IMR-90 (cell line): ENCODE measurements at regions not wholly inside any gene's neighbourhood (a gene's known extent, or its start where the extent isn't known, plus 50 kb on each side); places are given as distances from the start of the nearest gene placed in this dataset.
A peak's percentile ranks its signal among the peaks of the same experiment; 100 is the strongest.

Source experiments
- ATAC-seq: fragments of 200-7000 bp; cut with Tn5 transposase; 2 replicates; pipeline ENCODE4 v1.9.1; 2020; ENCODE audit warnings: low read depth, mild to moderate bottlenecking, moderate library complexity
- BruUV-seq: library from RNA; stranded (reverse); fragments of 400-500 nt; replicated peaks from 2 replicates; lab custom pipeline; 2021; lab: Mats Ljungman, UMichigan
- CTCF ChIA-PET: fragments of 300-600 bp; formaldehyde crosslinking; extraction: SDS; loops from one replicate; lab custom pipeline; 2021; ENCODE audit warnings: antibody characterized with exemption; lab: Yijun Ruan, JAX
- POLR2A ChIA-PET: fragments of 300-600 bp; sonication (Branson Sonifier 250); formaldehyde crosslinking; loops from one replicate; lab custom pipeline; 2022; ENCODE audit warnings: antibody characterized with exemption; ENCODE audit not compliant: unreplicated experiment; lab: Charles Lee
- DNase-seq: peaks from one replicate; pipeline ENCODE4 v3.0.0; 2013
- H2AFZ ChIP-seq: replicated peaks from 2 replicates; pipeline ENCODE3; 2013; ENCODE audit warnings: low read length, mild to moderate bottlenecking; ENCODE audit not compliant: poor library complexity
- H2AK5ac ChIP-seq: 2 replicates; pipeline ENCODE4 v1.6.1; 2013; ENCODE audit warnings: low read depth, low read length, inconsistent platforms
- H2AK9ac ChIP-seq: replicated peaks from 2 replicates; pipeline ENCODE3; 2013; ENCODE audit warnings: mild to moderate bottlenecking, low read depth, low read length, moderate library complexity; ENCODE audit not compliant: poor library complexity
- H2BK120ac ChIP-seq: 2 replicates; pipeline ENCODE4 v1.6.1; 2013; ENCODE audit warnings: low read depth, low read length, inconsistent platforms
- H2BK15ac ChIP-seq: 3 replicates; pipeline ENCODE4 v1.6.1; 2013; ENCODE audit warnings: low read depth, low read length, inconsistent platforms
- H2BK20ac ChIP-seq: 2 replicates; pipeline ENCODE4 v1.6.1; 2013; ENCODE audit warnings: low read depth, mild to moderate bottlenecking, inconsistent platforms, low read length, moderate library complexity
- H2BK5ac ChIP-seq: 2 replicates; pipeline ENCODE4 v1.6.1; 2013; ENCODE audit warnings: mild to moderate bottlenecking, low read depth, low read length, inconsistent platforms; ENCODE audit not compliant: poor library complexity, severe bottlenecking
- H3K14ac ChIP-seq: replicated peaks from 2 replicates; pipeline ENCODE4 v1.6.1; 2013; ENCODE audit warnings: low read depth, low read length, inconsistent platforms
- H3K18ac ChIP-seq: 2 replicates; pipeline ENCODE4 v1.6.1; 2013; ENCODE audit warnings: low read depth, low read length, control low read depth
- H3K23ac ChIP-seq: 2 replicates; pipeline ENCODE4 v1.6.1; 2013; ENCODE audit warnings: low read depth, low read length, inconsistent platforms
- H3K27ac ChIP-seq: 2 replicates; pipeline ENCODE4 v1.5.1; 2013; ENCODE audit warnings: mild to moderate bottlenecking, control low read depth, low read length; ENCODE audit not compliant: insufficient read depth
- H3K27me3 ChIP-seq: 2 replicates; pipeline ENCODE4 v1.6.1; 2013; ENCODE audit warnings: low read length; ENCODE audit not compliant: control insufficient read depth, insufficient read depth
- H3K36me3 ChIP-seq: 2 replicates; pipeline ENCODE4 v1.6.1; 2013; ENCODE audit warnings: low read length, mixed read lengths; ENCODE audit not compliant: control insufficient read depth, insufficient read depth
- H3K4ac ChIP-seq: 2 replicates; pipeline ENCODE4 v1.6.1; 2013; ENCODE audit warnings: low read depth, low read length, inconsistent platforms
- H3K4me1 ChIP-seq: 2 replicates; pipeline ENCODE4 v1.6.1; 2013; ENCODE audit warnings: low read length, mixed read lengths; ENCODE audit not compliant: control insufficient read depth, insufficient read depth
- H3K4me2 ChIP-seq: 2 replicates; pipeline ENCODE4 v1.6.1; 2013; ENCODE audit warnings: low read depth, mild to moderate bottlenecking, control low read depth, low read length, moderate library complexity
- H3K4me3 ChIP-seq: 2 replicates; pipeline ENCODE4 v1.5.1; 2013; ENCODE audit warnings: low read depth, mild to moderate bottlenecking, control low read depth, low read length, moderate library complexity; ENCODE audit not compliant: insufficient read depth
- H3K56ac ChIP-seq: 2 replicates; pipeline ENCODE4 v1.6.1; 2013; ENCODE audit warnings: low read length, inconsistent platforms; ENCODE audit not compliant: insufficient read depth; ENCODE audit errors: extremely low read depth
- H3K79me1 ChIP-seq, 2 experiments: 2 replicates each; pipeline ENCODE4 v1.6.1; 2013; ENCODE audit warnings: low read length in 2 of 2, inconsistent platforms in 1 of 2, low read depth in 1 of 2
- H3K9ac ChIP-seq: 2 replicates; pipeline ENCODE4 v1.6.1; 2013; ENCODE audit warnings: low read depth, low read length, control low read depth
- H3K9me1 ChIP-seq: 2 replicates; pipeline ENCODE4 v1.6.1; 2013; ENCODE audit warnings: low read length, inconsistent platforms; ENCODE audit not compliant: insufficient read depth
- H3K9me3 ChIP-seq: 2 replicates; pipeline ENCODE4 v1.6.1; 2013; ENCODE audit warnings: low read length; ENCODE audit not compliant: control insufficient read depth, insufficient read depth
- H4K20me1 ChIP-seq: 2 replicates; pipeline ENCODE4 v1.6.1; 2013; ENCODE audit warnings: low read length, inconsistent platforms; ENCODE audit not compliant: insufficient read depth
- H4K5ac ChIP-seq: 2 replicates; pipeline ENCODE4 v1.6.1; 2013; ENCODE audit warnings: mild to moderate bottlenecking, low read depth, low read length, control low read depth
- H4K8ac ChIP-seq, 2 experiments: 2 replicates each; pipeline ENCODE4 v1.6.1; 2013; ENCODE audit warnings: low read depth in 2 of 2, low read length in 2 of 2, control low read depth in 1 of 2, inconsistent platforms in 1 of 2
- H4K91ac ChIP-seq: 2 replicates; pipeline ENCODE4 v1.6.1; 2013; ENCODE audit warnings: low read depth, low read length, inconsistent platforms; ENCODE audit not compliant: insufficient read depth
- BHLHE40 ChIP-seq: fragments of 150-350 bp; IDR thresholded peaks from 2 replicates; pipeline ENCODE4 v1.6.1; 2016; ENCODE audit warnings: mild to moderate bottlenecking, low read depth, low read length
- CEBPB ChIP-seq: IDR thresholded peaks from 2 replicates; pipeline ENCODE4 v1.6.1; 2012; ENCODE audit warnings: low read depth, low read length, improper control_type of control experiment
- FOS ChIP-seq: fragments of 150-350 bp; IDR thresholded peaks from 2 replicates; pipeline ENCODE4 v1.6.1; 2016; ENCODE audit warnings: low read depth, low read length
- MAFK ChIP-seq: IDR thresholded peaks from 2 replicates; pipeline ENCODE4 v1.6.1; 2012; ENCODE audit warnings: low read depth, low read length, improper control_type of control experiment
- MXI1 ChIP-seq: IDR thresholded peaks from 2 replicates; pipeline ENCODE4 v1.6.1; 2012; ENCODE audit warnings: low read depth, mild to moderate bottlenecking, low read length, moderate library complexity, borderline replicate concordance
- RCOR1 ChIP-seq: IDR thresholded peaks from 2 replicates; pipeline ENCODE4 v1.6.1; 2012; ENCODE audit warnings: mild to moderate bottlenecking, low read length, improper control_type of control experiment; ENCODE audit not compliant: insufficient replicate concordance
- RFX5 ChIP-seq: IDR thresholded peaks from 2 replicates; pipeline ENCODE4 v1.8.0; 2012; ENCODE audit warnings: low read depth, mild to moderate bottlenecking, low read length, moderate library complexity
- WGBS, 2 experiments: methylation state at CpG; one replicate each; pipeline versions ENCODE4 v1.1.5 to v1.1.7; 2013; ENCODE audit warnings: missing lambda C conversion rate in 2 of 2; ENCODE audit not compliant: insufficient read length in 1 of 2; ENCODE audit errors: extremely low coverage in 2 of 2; 5-methylcytosine and 5-hydroxymethylcytosine counted together
- dilution Hi-C: fragments of 300-500 bp; cut with HindIII; formaldehyde crosslinking; loops from one replicate; pipeline ENCODE4 v1.14.3; 2018; ENCODE audit warnings: low sequenced_read_pairs; ENCODE audit not compliant: unreplicated experiment
- in situ Hi-C: fragments of 300-500 bp; cut with MboI; formaldehyde crosslinking; loops from 3 replicates; pipeline ENCODE4 v1.14.3; 2019; ENCODE audit warnings: low sequenced_read_pairs, inconsistent platforms, mixed read lengths
- intact Hi-C: fragments of 100-400 bp; cut with micrococcal nuclease; formaldehyde crosslinking; loops from 2 replicates; pipeline ENCODE4 v1.10.0; 2022

GRCh38 chr2:196399722-196400691, 228.6 kb upstream of the STK17B start:
- peak overlapping the region; percentile 24 for H3K14ac ChIP-seq
- H3K27ac ChIP-seq = no peak overlapping the region
- H3K9ac ChIP-seq = no peak overlapping the region
- peak overlapping the region; percentile 68 for H2BK20ac ChIP-seq
- CTCF ChIA-PET = interaction anchor here (1.1 to 1.4 kb wide), 2 partner anchors 8 to 39 kb away, joined by 3 read pairs; no protein-coding TSS in a partner anchor
- intact Hi-C loops (no loop called here), dilution Hi-C loops (no loop called here), in situ Hi-C loops (no loop called here)
- H3K36me3 ChIP-seq = no peaks in the 10 kb centered on the region
- H3K23ac ChIP-seq = peak overlapping the region; percentile 14; the same call in 1 of the 2 replicates
- H3K79me1 ChIP-seq = no peaks in the 10 kb centered on the region
- peak overlapping the region; percentile 81; the same call in 1 of the 2 replicates for H4K91ac ChIP-seq
- no peak overlapping the region for H2BK5ac ChIP-seq
- H4K5ac ChIP-seq = no peak overlapping the region
- peak; percentile 69 for ATAC-seq
- no peak overlapping the region for H2AK5ac ChIP-seq
- peak overlapping the region; percentile 74; the same call in 2 of the 3 replicates for H2BK15ac ChIP-seq
- peaks cover 2% of the 10 kb centered on the region; the same call in 1 of the 2 replicates for H3K9me1 ChIP-seq
- peaks cover 3% of the 10 kb centered on the region; the same call in 1 of the 2 replicates for H3K4me1 ChIP-seq
- H3K4me3 ChIP-seq = no peak overlapping the region
- peak overlapping the region; percentile 22; the same call in 1 of the 2 replicates for H3K56ac ChIP-seq
- DNase-seq = peak; percentile 94
- 0 out of 2 replicates have a peak overlapping the region, but pooled peaks have one; percentile 20 for H3K4me2 ChIP-seq
- no peaks in the 10 kb centered on the region for H3K9me3 ChIP-seq
- BruUV-seq = no TSS peak
- no peaks in the 10 kb centered on the region for H3K27me3 ChIP-seq
- TF ChIP-seq MAFK (peak; percentile 19; the same call in 1 of the 2 replicates), CEBPB (peak; percentile 99), FOS (peak; percentile 64; the same call in 1 of the 2 replicates), MXI1 (no peak), RFX5 (0 out of 2 replicates have a peak, but pooled peaks have one; percentile 47), BHLHE40 (no peak), RCOR1 (peak; percentile 37)
- H4K20me1 ChIP-seq = no peaks in the 10 kb centered on the region
- H3K4ac ChIP-seq = peak overlapping the region; percentile 74; the same call in 1 of the 2 replicates
- H2AK9ac ChIP-seq = no peak overlapping the region
- H2BK120ac ChIP-seq = peak overlapping the region; percentile 88
- peak overlapping the region in 1 of 2 experiments; percentile 37; a peak in 2 of 4 replicates for H4K8ac ChIP-seq
- H3K18ac ChIP-seq = peak overlapping the region; percentile 9
- no CpG with 5 or more reads among the region's 5 CpGs for WGBS, 2 experiments
- no peak overlapping the region for H2AFZ ChIP-seq
- POLR2A ChIA-PET = no interaction called here
